Rectal smooth muscle tissue (tissue), 1 donor: ENCODE measurements at regions not wholly inside any gene's neighbourhood (a gene's known extent, or its start where the extent isn't known, plus 50 kb on each side); places are given as distances from the start of the nearest gene placed in this dataset.

ENCODE experiments used
- H3K27ac ChIP-seq: one replicate; pipeline ENCODE4 v1.7.0; 2013; ENCODE audit warnings: low read depth, low read length, inconsistent platforms
- H3K27me3 ChIP-seq: one replicate; pipeline ENCODE4 v1.7.0; 2013; ENCODE audit warnings: low read length; ENCODE audit not compliant: control insufficient read depth, insufficient read depth
- H3K36me3 ChIP-seq: one replicate; pipeline ENCODE4 v1.7.0; 2013; ENCODE audit warnings: low read length; ENCODE audit not compliant: control insufficient read depth, insufficient read depth
- H3K4me1 ChIP-seq: one replicate; pipeline ENCODE4 v1.7.0; 2013; ENCODE audit warnings: low read length; ENCODE audit not compliant: control insufficient read depth, insufficient read depth
- H3K4me3 ChIP-seq: one replicate; pipeline ENCODE4 v1.7.0; 2013; ENCODE audit warnings: low read length
- H3K9ac ChIP-seq: one replicate; pipeline ENCODE4 v1.7.0; 2013; ENCODE audit warnings: low read length

DNA sequence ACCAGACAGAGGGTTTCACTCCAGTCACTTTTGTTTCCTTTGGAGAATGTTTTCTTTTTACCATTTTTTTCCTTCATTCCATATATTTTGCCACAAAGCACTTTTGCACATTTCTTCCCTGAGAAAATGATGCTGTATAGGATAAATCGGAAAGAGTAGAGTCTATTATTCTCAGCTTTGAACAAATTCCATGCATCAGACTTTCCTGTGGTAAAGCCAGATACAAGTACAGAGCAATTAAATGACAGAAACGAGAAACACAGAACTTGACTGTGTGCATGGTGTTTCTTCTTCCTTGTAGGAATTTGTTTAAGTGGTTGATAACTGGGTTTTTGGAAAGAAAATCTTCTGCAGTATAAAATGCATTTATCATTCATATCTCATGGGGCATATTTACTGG, 107.4 kb upstream of the CSNK1A1L start:
- Histone ChIP-seq H3K4me3 (no peak overlapping the region), H3K4me1 (no peaks in the 10 kb centered on the region), H3K9ac (no peak overlapping the region), H3K36me3 (no peaks in the 10 kb centered on the region), H3K27me3 (no peaks in the 10 kb centered on the region), H3K27ac (no peak overlapping the region)

DNA sequence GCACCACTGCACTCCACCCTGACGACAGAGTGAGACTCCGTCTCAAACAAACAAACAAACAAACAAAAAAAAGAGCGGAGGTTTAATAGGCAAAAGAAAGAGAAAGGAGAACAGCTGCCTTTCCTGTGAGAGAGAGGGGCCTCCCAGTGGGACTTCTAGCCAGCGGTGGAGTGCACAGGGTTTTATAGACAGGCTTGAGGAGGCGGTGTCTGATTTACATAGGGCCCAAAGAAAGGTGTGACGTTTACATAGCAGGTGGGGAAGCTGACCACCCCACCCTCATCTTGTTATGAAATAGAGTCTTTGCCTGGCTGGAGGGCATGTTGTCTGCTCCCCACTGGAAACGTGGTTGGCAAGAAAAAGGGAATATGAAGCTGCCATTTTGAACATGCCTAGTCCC, 106.0 kb upstream of the CSNK1A1L start:
- H3K27me3 ChIP-seq, result no peaks in the 10 kb centered on the region
- no peaks in the 10 kb centered on the region for H3K36me3 ChIP-seq
- no peak overlapping the region for H3K9ac ChIP-seq
- no peak overlapping the region for H3K27ac ChIP-seq
- H3K4me3 ChIP-seq, result no peak overlapping the region
- H3K4me1 ChIP-seq, result no peaks in the 10 kb centered on the region

DNA sequence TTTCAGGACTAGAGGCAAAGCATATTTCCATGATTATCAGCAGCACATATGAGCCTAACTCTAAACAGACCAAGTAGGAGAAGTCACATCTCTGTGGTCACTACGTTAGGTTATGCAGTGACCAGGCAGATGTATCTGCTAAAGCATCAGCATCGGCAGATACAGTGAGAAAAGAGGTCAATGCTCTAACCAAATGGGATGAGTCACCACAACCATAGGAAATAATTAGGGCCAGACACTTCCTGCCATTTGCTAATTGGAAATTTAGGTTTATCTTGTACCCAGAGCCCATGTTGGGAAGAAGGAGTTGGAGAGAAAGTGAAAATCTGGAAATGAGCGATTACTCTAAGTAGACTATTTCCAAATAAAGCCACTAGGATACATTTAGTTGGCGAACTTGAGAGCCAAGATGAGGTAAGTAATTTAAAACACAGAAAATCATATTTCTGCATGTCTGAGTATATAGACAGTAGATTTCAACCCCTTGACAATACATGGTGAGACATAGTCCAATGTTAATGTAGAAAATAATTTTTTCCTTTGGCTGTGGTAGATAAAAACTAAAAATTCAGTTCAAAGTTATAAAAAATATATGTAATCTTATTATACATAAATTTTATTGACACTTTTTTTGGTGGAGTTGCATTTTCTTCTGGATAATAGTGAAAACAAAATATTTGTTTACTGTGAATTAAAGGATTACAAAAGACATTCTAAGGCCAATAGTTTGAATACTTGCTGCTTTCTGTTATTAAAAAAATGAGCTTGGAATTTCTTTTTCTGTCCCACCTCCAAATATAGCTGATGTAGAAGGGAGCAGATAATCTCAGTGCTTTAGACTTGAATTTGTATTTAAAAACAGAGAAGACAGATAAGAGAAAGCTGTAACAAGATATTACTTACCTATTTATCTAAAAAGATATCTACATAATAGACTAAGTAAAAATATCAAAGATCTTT, 104.4 kb upstream of the CSNK1A1L start:
- Histone ChIP-seq H3K27me3 (no peaks in the 10 kb centered on the region), H3K27ac (no peak overlapping the region), H3K36me3 (no peaks in the 10 kb centered on the region), H3K9ac (no peak overlapping the region), H3K4me3 (no peak overlapping the region), H3K4me1 (no peaks in the 10 kb centered on the region)

GRCh38 chr13:37207691-37208451, 102.4 kb upstream of the CSNK1A1L start:
- H3K27ac ChIP-seq, result no peak overlapping the region
- H3K4me1 ChIP-seq, result no peaks in the 10 kb centered on the region
- no peaks in the 10 kb centered on the region for H3K27me3 ChIP-seq
- H3K9ac ChIP-seq, result no peak overlapping the region
- H3K36me3 ChIP-seq, result no peaks in the 10 kb centered on the region
- H3K4me3 ChIP-seq, result no peak overlapping the region

GRCh38 chr13:37202264-37202663, 96.8 kb upstream of the CSNK1A1L start:
- no peaks in the 10 kb centered on the region for H3K36me3 ChIP-seq
- H3K27me3 ChIP-seq, result no peaks in the 10 kb centered on the region
- H3K27ac ChIP-seq, result no peak overlapping the region
- no peak overlapping the region for H3K4me3 ChIP-seq
- H3K9ac ChIP-seq, result no peak overlapping the region
- H3K4me1 ChIP-seq, result no peaks in the 10 kb centered on the region

- Histone ChIP-seq H3K36me3 (no peaks in the 10 kb centered on the region), H3K9ac (no peak overlapping the region), H3K27ac (no peak overlapping the region), H3K27me3 (no peaks in the 10 kb centered on the region), H3K4me3 (no peak overlapping the region), H3K4me1 (no peaks in the 10 kb centered on the region)
Observed at GRCh38 chr13:37201081-37201480, 95.6 kb upstream of the CSNK1A1L start.

DNA sequence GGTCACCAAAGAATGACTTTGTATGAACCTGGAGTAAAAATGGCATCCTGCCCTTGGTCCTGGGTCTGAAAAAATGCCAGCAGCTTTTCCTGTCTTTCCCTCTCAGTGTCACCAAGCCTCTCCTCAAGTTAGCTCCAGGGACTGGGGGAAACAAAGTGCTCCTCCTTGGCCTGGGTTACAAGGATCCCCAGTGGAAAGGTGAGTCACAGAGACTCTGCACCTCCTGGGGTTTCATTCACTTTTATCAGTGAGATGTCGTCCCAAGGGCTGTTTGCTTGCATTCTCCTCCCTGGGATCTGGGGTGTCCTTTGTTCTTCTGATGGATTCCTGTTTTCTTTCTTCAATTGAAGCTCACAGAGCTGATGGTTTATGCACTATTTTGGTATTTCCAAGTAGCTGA, 93.2 kb upstream of the CSNK1A1L start:
- Histone ChIP-seq H3K4me1 (no peaks in the 10 kb centered on the region), H3K36me3 (no peaks in the 10 kb centered on the region), H3K27ac (no peak overlapping the region), H3K4me3 (no peak overlapping the region), H3K27me3 (no peaks in the 10 kb centered on the region), H3K9ac (no peak overlapping the region)

GRCh38 chr13:37195621-37196020, 90.2 kb upstream of the CSNK1A1L start:
- Histone ChIP-seq H3K4me1 (no peaks in the 10 kb centered on the region), H3K9ac (no peak overlapping the region), H3K27ac (no peak overlapping the region), H3K36me3 (no peaks in the 10 kb centered on the region), H3K4me3 (no peak overlapping the region), H3K27me3 (no peaks in the 10 kb centered on the region)

DNA sequence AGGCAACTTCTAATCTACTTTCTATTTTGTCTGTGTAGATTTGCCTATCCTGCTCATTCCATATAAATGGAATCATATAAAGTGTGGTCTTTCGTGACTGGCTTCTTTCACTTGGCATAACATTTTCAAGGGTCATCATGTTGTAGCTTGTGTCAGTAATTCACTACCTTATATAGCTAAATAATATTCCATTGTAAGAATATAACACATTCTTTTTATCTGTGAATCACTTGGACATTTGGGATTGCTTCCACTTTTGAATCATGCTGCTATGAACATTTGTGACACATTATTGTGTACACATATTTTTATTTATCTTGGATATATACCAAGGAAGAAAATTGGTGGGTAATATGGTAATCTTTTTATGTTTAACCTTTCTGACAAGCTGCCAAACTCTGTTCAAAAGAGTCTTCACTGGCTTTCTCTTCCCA, 89.0 kb upstream of the CSNK1A1L start:
- Histone ChIP-seq H3K4me3 (no peak overlapping the region), H3K27me3 (no peaks in the 10 kb centered on the region), H3K36me3 (no peaks in the 10 kb centered on the region), H3K9ac (no peak overlapping the region), H3K27ac (no peak overlapping the region), H3K4me1 (no peaks in the 10 kb centered on the region)

- H3K9ac ChIP-seq, result no peak overlapping the region
- no peak overlapping the region for H3K27ac ChIP-seq
- H3K4me1 ChIP-seq, result no peaks in the 10 kb centered on the region
- H3K27me3 ChIP-seq, result no peaks in the 10 kb centered on the region
- no peak overlapping the region for H3K4me3 ChIP-seq
- H3K36me3 ChIP-seq, result no peaks in the 10 kb centered on the region
Observed at GRCh38 chr13:37192956-37193355, 87.5 kb upstream of the CSNK1A1L start.

GRCh38 chr13:37187621-37188020, 82.2 kb upstream of the CSNK1A1L start:
- Histone ChIP-seq H3K27me3 (no peaks in the 10 kb centered on the region), H3K9ac (no peak overlapping the region), H3K36me3 (no peaks in the 10 kb centered on the region), H3K4me1 (no peaks in the 10 kb centered on the region), H3K4me3 (no peak overlapping the region), H3K27ac (no peak overlapping the region)

DNA sequence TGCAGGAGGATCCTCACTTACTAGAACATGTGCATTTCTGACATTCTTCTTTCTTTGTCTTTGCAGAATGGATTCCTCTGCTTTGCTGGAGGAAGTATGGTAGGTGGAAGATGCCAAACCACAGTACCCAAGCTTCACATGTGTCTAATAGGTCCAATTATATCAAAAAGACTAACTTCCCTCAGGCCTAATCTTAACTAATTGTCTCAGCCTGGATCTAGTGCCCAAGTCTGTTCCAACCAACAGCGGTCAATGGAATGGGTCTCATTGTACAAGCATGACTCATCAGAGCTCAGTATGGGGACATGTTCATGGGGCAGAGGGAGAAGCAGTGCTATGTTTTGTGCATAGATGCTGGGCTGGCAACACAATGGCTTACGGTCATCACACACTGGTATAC, 81.6 kb upstream of the CSNK1A1L start:
- H3K27me3 ChIP-seq, result no peaks in the 10 kb centered on the region
- no peak overlapping the region for H3K9ac ChIP-seq
- H3K4me3 ChIP-seq, result no peak overlapping the region
- H3K4me1 ChIP-seq, result no peaks in the 10 kb centered on the region
- H3K27ac ChIP-seq, result no peak overlapping the region
- H3K36me3 ChIP-seq, result no peaks in the 10 kb centered on the region
